ENCODE measurements at regions not wholly inside any gene's neighbourhood (a gene's known extent, or its start where the extent isn't known, plus 50 kb on each side); places are given as distances from the start of the nearest gene placed in this dataset.
A peak's percentile ranks its signal among the peaks of the same experiment; 100 is the strongest.

DNA sequence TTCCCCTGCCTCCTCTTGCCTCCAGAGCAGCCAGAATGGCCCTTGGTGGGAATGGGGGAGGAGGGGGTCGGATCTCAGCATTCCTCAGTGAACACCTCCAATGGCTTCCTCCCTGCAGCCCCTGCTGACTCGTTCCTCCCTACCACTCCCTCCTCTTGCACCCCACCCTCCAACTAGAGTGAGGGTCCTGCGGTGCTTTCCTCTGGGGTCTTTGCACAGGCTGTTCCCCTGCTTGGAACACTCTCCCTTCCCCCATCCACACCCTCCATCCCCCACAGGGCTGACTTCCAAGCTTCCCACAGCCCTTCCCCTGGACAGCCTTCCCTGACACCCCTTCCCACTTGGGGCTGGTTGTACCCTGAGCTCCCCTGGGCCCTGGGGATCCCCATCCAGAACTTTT lies 70.4 kb upstream of the NEK6 start:
- peak; percentile 73 for DNase-seq (ENCODE audit: extremely low spot score, unreplicated experiment)
- H3K27ac Mint-ChIP-seq (ENCODE audit: unreplicated experiment) = no peak overlapping the region
- no peak overlapping the region for H3K4me3 Mint-ChIP-seq (ENCODE audit: unreplicated experiment)
- peaks cover 56% of the 10 kb centered on the region for H3K27me3 Mint-ChIP-seq (ENCODE audit: unreplicated experiment)
- TF ChIP-seq, protein P1, sequence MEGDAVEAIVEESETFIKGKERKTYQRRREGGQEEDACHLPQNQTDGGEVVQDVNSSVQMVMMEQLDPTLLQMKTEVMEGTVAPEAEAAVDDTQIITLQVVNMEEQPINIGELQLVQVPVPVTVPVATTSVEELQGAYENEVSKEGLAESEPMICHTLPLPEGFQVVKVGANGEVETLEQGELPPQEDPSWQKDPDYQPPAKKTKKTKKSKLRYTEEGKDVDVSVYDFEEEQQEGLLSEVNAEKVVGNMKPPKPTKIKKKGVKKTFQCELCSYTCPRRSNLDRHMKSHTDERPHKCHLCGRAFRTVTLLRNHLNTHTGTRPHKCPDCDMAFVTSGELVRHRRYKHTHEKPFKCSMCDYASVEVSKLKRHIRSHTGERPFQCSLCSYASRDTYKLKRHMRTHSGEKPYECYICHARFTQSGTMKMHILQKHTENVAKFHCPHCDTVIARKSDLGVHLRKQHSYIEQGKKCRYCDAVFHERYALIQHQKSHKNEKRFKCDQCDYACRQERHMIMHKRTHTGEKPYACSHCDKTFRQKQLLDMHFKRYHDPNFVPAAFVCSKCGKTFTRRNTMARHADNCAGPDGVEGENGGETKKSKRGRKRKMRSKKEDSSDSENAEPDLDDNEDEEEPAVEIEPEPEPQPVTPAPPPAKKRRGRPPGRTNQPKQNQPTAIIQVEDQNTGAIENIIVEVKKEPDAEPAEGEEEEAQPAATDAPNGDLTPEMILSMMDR (IDR thresholded peaks at IDR 0.05) = no peak
- peaks cover 3% of the 10 kb centered on the region for H3K9me3 Mint-ChIP-seq (ENCODE audit: unreplicated experiment)
- no peaks in the 10 kb centered on the region for H3K4me1 Mint-ChIP-seq (ENCODE audit: unreplicated experiment)
- no peaks in the 10 kb centered on the region for H3K36me3 Mint-ChIP-seq (ENCODE audit: unreplicated experiment)

GRCh38 chr9:124188331-124189110 lies 69.2 kb upstream of the NEK6 start:
- peak; percentile 78 for DNase-seq (ENCODE audit: extremely low spot score, unreplicated experiment)

GRCh38 chr9:124190761-124191160 lies 67.0 kb upstream of the NEK6 start:
- Mint-ChIP-seq H3K27ac (ENCODE audit: unreplicated experiment) (no peak overlapping the region), H3K4me3 (ENCODE audit: unreplicated experiment) (no peak overlapping the region), H3K4me1 (ENCODE audit: unreplicated experiment) (no peaks in the 10 kb centered on the region), H3K36me3 (ENCODE audit: unreplicated experiment) (no peaks in the 10 kb centered on the region), H3K27me3 (ENCODE audit: unreplicated experiment) (peaks cover 59% of the 10 kb centered on the region), H3K9me3 (ENCODE audit: unreplicated experiment) (no peaks in the 10 kb centered on the region)
- TF ChIP-seq, protein P1 (IDR thresholded peaks at IDR 0.05) = no peak
- DNase-seq (ENCODE audit: extremely low spot score, unreplicated experiment) = peak; percentile 34

More at GRCh38 chr9:124188331-124189110, 69.2 kb upstream of the NEK6 start:
- TF ChIP-seq, protein P1 (IDR thresholded peaks at IDR 0.05) = no peak
- peaks cover 60% of the 10 kb centered on the region for H3K27me3 Mint-ChIP-seq (ENCODE audit: unreplicated experiment)
- peaks cover 2% of the 10 kb centered on the region for H3K9me3 Mint-ChIP-seq (ENCODE audit: unreplicated experiment)
- H3K4me1 Mint-ChIP-seq (ENCODE audit: unreplicated experiment) = no peaks in the 10 kb centered on the region
- H3K27ac Mint-ChIP-seq (ENCODE audit: unreplicated experiment) = no peak overlapping the region
- no peaks in the 10 kb centered on the region for H3K36me3 Mint-ChIP-seq (ENCODE audit: unreplicated experiment)
- no peak overlapping the region for H3K4me3 Mint-ChIP-seq (ENCODE audit: unreplicated experiment)

GRCh38 chr9:124191691-124192395 lies 65.9 kb upstream of the NEK6 start:
- TF ChIP-seq, protein P1 (IDR thresholded peaks at IDR 0.05) = no peak
- peaks cover 64% of the 10 kb centered on the region for H3K27me3 Mint-ChIP-seq (ENCODE audit: unreplicated experiment)
- no peak overlapping the region for H3K4me3 Mint-ChIP-seq (ENCODE audit: unreplicated experiment)
- DNase-seq (ENCODE audit: extremely low spot score, unreplicated experiment) = peak; percentile 54
- peaks cover 7% of the 10 kb centered on the region for H3K9me3 Mint-ChIP-seq (ENCODE audit: unreplicated experiment)
- no peak overlapping the region for H3K27ac Mint-ChIP-seq (ENCODE audit: unreplicated experiment)
- no peaks in the 10 kb centered on the region for H3K4me1 Mint-ChIP-seq (ENCODE audit: unreplicated experiment)
- no peaks in the 10 kb centered on the region for H3K36me3 Mint-ChIP-seq (ENCODE audit: unreplicated experiment)

- no peak overlapping the region for H3K27ac Mint-ChIP-seq (ENCODE audit: unreplicated experiment)
- no peak overlapping the region for H3K4me3 Mint-ChIP-seq (ENCODE audit: unreplicated experiment)
- H3K9me3 Mint-ChIP-seq (ENCODE audit: unreplicated experiment) = peaks cover 7% of the 10 kb centered on the region
- H3K36me3 Mint-ChIP-seq (ENCODE audit: unreplicated experiment) = no peaks in the 10 kb centered on the region
- TF ChIP-seq, protein P1 (IDR thresholded peaks at IDR 0.05) = no peak
- no peak for DNase-seq (ENCODE audit: extremely low spot score, unreplicated experiment)
- H3K4me1 Mint-ChIP-seq (ENCODE audit: unreplicated experiment) = no peaks in the 10 kb centered on the region
- peaks cover 46% of the 10 kb centered on the region for H3K27me3 Mint-ChIP-seq (ENCODE audit: unreplicated experiment)
Measured at GRCh38 chr9:124196814-124197176, 61.0 kb upstream of the NEK6 start.

All from osteocyte (in vitro differentiated cells).